Mammary epithelial cell (primary cell): ENCODE measurements at regions not wholly inside any gene's neighbourhood (a gene's known extent, or its start where the extent isn't known, plus 50 kb on each side); places are given as distances from the start of the nearest gene placed in this dataset.

Experiments used
- EZH2 ChIP-seq: IDR thresholded peaks from 2 replicates; pipeline ENCODE4 v1.6.1; 2012; ENCODE audit warnings: low read length, inconsistent platforms, borderline replicate concordance
- TF ChIP-seq, protein P1 (sequence below), 2 donors: IDR thresholded peaks in 1 of 2; conservative IDR thresholded peaks in 1 of 2; 2 replicates each; pipeline ENCODE4 v1.5.1; 2011 to 2012; ENCODE audit warnings: inconsistent platforms in 2 of 2, low read length in 2 of 2, mild to moderate bottlenecking in 2 of 2, control low read depth in 1 of 2, low read depth in 1 of 2; ENCODE audit not compliant: insufficient read depth in 1 of 2; ENCODE audit errors: extremely low read depth in 1 of 2

GRCh38 chr14:105982664-105983063 lies 456.3 kb downstream of the TMEM121 start:
- TF ChIP-seq, protein P1, sequence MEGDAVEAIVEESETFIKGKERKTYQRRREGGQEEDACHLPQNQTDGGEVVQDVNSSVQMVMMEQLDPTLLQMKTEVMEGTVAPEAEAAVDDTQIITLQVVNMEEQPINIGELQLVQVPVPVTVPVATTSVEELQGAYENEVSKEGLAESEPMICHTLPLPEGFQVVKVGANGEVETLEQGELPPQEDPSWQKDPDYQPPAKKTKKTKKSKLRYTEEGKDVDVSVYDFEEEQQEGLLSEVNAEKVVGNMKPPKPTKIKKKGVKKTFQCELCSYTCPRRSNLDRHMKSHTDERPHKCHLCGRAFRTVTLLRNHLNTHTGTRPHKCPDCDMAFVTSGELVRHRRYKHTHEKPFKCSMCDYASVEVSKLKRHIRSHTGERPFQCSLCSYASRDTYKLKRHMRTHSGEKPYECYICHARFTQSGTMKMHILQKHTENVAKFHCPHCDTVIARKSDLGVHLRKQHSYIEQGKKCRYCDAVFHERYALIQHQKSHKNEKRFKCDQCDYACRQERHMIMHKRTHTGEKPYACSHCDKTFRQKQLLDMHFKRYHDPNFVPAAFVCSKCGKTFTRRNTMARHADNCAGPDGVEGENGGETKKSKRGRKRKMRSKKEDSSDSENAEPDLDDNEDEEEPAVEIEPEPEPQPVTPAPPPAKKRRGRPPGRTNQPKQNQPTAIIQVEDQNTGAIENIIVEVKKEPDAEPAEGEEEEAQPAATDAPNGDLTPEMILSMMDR (conservative IDR thresholded peaks at IDR 0.05 in 1 of 2, IDR thresholded peaks at IDR 0.05 in 1 of 2; ENCODE audit: extremely low read depth in 1 of 2, insufficient read depth in 1 of 2, low read depth in 1 of 2, low read length in 2 of 2), result no peak
- TF ChIP-seq EZH2, result no peak
